ENCODE measurements at regions not wholly inside any gene's neighbourhood (a gene's known extent, or its start where the extent isn't known, plus 50 kb on each side); places are given as distances from the start of the nearest gene placed in this dataset.
"Not testable (repeated sequence)": the region's sequence is repeated elsewhere in the genome, so short reads cannot be mapped to it uniquely, and the experiment has no call there.

DNA sequence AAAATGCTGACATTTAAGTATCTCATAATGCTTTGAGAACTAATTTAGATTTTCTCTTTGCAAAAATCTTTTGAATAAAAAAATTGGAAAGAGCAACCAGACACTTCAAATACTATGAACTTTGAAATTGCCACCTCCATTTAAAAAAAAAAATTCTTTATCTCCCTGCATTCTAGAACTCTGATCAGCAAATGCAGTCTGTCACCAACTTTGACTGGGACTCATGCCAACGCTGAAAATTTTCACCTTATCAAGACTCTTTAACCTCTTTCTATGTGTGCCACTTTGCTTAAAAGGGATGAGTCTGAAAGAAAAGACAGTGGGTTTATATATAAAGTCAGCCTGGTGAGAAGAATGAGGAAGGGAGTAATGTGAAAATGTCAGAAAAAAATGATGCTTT lies 191.2 kb upstream of the ARPP21 start:
- H3K27ac ChIP-seq (ENCODE audit: insufficient read depth in 1 of 2, low read depth in 1 of 2, low read length in 2 of 2, poor library complexity in 1 of 2, severe bottlenecking in 2 of 2): no peak overlapping the region
- no peaks in the 10 kb centered on the region for H3K36me3 ChIP-seq (ENCODE audit: control insufficient read depth in 4 of 4, insufficient read depth in 4 of 4, low read length in 3 of 4)
- H3K4me3 ChIP-seq (ENCODE audit: control insufficient read depth in 1 of 7, extremely low read depth in 1 of 7, insufficient read depth in 4 of 7, low read depth in 2 of 7, low read length in 6 of 7): no peak overlapping the region
- POLR2A ChIA-PET: no interaction called here
- H3K4me1 ChIP-seq (ENCODE audit: control extremely low read depth in 1 of 4, control insufficient read depth in 4 of 4, insufficient read depth in 4 of 4, low read length in 3 of 4): no peaks in the 10 kb centered on the region
- H3K27me3 ChIP-seq (replicated peaks in 2 of 5; ENCODE audit: control insufficient read depth in 4 of 5, insufficient read depth in 5 of 5, low read length in 4 of 5): no peaks in the 10 kb centered on the region
- DNase-seq: peak in 1 of 3 donors; percentile 0
- no CpG with 5 or more reads among the region's 1 CpG for WGBS (ENCODE audit: insufficient coverage)
- peaks cover 0 to 2% (median 1%) of the 10 kb centered on the region in 5 experiments for H3K9me3 ChIP-seq (ENCODE audit: control extremely low read depth in 1 of 5, control insufficient read depth in 4 of 5, insufficient read depth in 2 of 5, low read depth in 1 of 5, low read length in 4 of 5)
- CTCF ChIA-PET: no interaction called here

DNA sequence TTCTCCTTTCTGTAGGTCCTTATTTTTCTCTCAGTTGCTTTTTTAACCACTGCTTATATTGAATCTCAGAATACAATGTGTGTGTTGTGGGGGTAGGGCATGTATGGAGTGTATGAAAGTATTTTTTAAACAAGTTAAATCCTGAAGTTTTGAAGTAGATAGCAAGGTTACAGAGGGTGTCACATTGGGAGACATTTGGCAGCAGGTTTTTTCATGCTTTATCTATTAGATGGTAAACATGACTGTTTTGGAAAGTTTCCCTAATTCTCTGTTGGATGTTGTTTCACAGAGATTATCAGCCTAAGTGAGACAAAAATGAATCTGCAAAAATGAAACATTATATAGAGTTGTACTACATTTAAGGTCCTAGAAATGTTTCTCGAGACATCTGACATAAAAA lies 190.6 kb upstream of the ARPP21 start:
- Histone ChIP-seq H3K4me1 (ENCODE audit: control extremely low read depth in 1 of 4, control insufficient read depth in 4 of 4, insufficient read depth in 4 of 4, low read length in 3 of 4) (no peaks in the 10 kb centered on the region), H3K4me3 (ENCODE audit: control insufficient read depth in 1 of 7, extremely low read depth in 1 of 7, insufficient read depth in 4 of 7, low read depth in 2 of 7, low read length in 6 of 7) (no peak overlapping the region), H3K27me3 (replicated peaks in 2 of 5; ENCODE audit: control insufficient read depth in 4 of 5, insufficient read depth in 5 of 5, low read length in 4 of 5) (no peaks in the 10 kb centered on the region), H3K36me3 (ENCODE audit: control insufficient read depth in 4 of 4, insufficient read depth in 4 of 4, low read length in 3 of 4) (no peaks in the 10 kb centered on the region), H3K9me3 (ENCODE audit: control extremely low read depth in 1 of 5, control insufficient read depth in 4 of 5, insufficient read depth in 2 of 5, low read depth in 1 of 5, low read length in 4 of 5) (peaks cover 0 to 2% (median 1%) of the 10 kb centered on the region in 5 experiments), H3K27ac (ENCODE audit: insufficient read depth in 1 of 2, low read depth in 1 of 2, low read length in 2 of 2, poor library complexity in 1 of 2, severe bottlenecking in 2 of 2) (no peak overlapping the region)
- no CpG with 5 or more reads among the region's 1 CpG for WGBS (ENCODE audit: insufficient coverage)
- CTCF ChIA-PET: no interaction called here
- POLR2A ChIA-PET: no interaction called here
- DNase-seq: no peak

DNA sequence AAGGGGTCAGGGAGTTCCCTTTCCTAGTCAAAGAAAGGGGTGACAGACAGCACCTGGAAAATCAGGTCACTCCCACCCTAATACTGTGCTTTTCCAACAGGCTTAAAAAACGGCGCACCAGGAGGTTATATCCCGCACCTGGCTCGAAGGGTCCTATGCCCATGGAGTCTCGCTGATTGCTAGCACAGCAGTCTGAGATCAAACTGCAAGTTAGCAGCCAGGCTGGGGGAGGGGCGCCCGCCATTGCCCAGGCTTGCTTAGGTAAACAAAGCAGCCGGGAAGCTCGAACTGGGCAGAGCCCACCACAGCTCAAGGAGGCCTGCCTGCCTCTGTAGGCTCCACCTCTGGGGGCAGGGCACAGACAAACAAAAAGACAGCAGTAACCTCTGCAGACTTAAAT lies 184.5 kb upstream of the ARPP21 start:
- H3K27me3 ChIP-seq (replicated peaks in 2 of 5; ENCODE audit: control insufficient read depth in 4 of 5, insufficient read depth in 5 of 5, low read length in 4 of 5); CTCF ChIA-PET; H3K4me1 ChIP-seq (ENCODE audit: control extremely low read depth in 1 of 4, control insufficient read depth in 4 of 4, insufficient read depth in 4 of 4, low read length in 3 of 4); H3K27ac ChIP-seq (ENCODE audit: insufficient read depth in 1 of 2, low read depth in 1 of 2, low read length in 2 of 2, poor library complexity in 1 of 2, severe bottlenecking in 2 of 2); H3K4me3 ChIP-seq (ENCODE audit: control insufficient read depth in 1 of 7, extremely low read depth in 1 of 7, insufficient read depth in 4 of 7, low read depth in 2 of 7, low read length in 6 of 7); DNase-seq; POLR2A ChIA-PET; H3K36me3 ChIP-seq (ENCODE audit: control insufficient read depth in 4 of 4, insufficient read depth in 4 of 4, low read length in 3 of 4); H3K9me3 ChIP-seq (ENCODE audit: control extremely low read depth in 1 of 5, control insufficient read depth in 4 of 5, insufficient read depth in 2 of 5, low read depth in 1 of 5, low read length in 4 of 5): not testable (repeated sequence)
- no CpG with 5 or more reads among the region's 9 CpGs for WGBS (ENCODE audit: insufficient coverage)

DNA sequence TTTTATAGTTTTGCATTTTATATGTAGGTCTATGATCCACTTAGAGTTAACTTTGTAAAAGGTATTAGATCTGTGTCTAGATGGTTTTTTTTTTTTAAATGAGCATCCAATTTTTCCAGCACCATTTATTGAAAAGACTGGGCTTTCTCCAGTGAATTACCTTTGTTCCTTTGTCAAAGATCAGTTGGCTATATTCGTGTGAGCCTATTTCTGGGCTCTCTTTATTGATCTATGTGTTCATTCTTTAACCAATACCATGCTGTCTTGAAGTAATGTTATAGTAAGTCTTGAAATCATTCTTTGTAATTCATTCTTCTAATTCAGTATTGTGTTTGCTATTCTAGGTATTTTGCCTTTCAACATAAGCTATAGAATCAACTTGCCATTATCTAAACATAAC lies 165.4 kb upstream of the ARPP21 start:
- ChIA-PET CTCF (no interaction called here), POLR2A (no interaction called here)
- Histone ChIP-seq H3K27me3 (replicated peaks in 2 of 5; ENCODE audit: control insufficient read depth in 4 of 5, insufficient read depth in 5 of 5, low read length in 4 of 5) (no peaks in the 10 kb centered on the region), H3K4me3 (ENCODE audit: control insufficient read depth in 1 of 7, extremely low read depth in 1 of 7, insufficient read depth in 4 of 7, low read depth in 2 of 7, low read length in 6 of 7) (no peak overlapping the region), H3K27ac (ENCODE audit: insufficient read depth in 1 of 2, low read depth in 1 of 2, low read length in 2 of 2, poor library complexity in 1 of 2, severe bottlenecking in 2 of 2) (no peak overlapping the region), H3K9me3 (ENCODE audit: control extremely low read depth in 1 of 5, control insufficient read depth in 4 of 5, insufficient read depth in 2 of 5, low read depth in 1 of 5, low read length in 4 of 5) (peaks cover 0 to 3% (median 0%) of the 10 kb centered on the region in 5 experiments), H3K4me1 (ENCODE audit: control extremely low read depth in 1 of 4, control insufficient read depth in 4 of 4, insufficient read depth in 4 of 4, low read length in 3 of 4) (no peaks in the 10 kb centered on the region), H3K36me3 (ENCODE audit: control insufficient read depth in 4 of 4, insufficient read depth in 4 of 4, low read length in 3 of 4) (no peaks in the 10 kb centered on the region)
- WGBS (ENCODE audit: insufficient coverage): no CpG with 5 or more reads among the region's 1 CpG
- no peak for DNase-seq

DNA sequence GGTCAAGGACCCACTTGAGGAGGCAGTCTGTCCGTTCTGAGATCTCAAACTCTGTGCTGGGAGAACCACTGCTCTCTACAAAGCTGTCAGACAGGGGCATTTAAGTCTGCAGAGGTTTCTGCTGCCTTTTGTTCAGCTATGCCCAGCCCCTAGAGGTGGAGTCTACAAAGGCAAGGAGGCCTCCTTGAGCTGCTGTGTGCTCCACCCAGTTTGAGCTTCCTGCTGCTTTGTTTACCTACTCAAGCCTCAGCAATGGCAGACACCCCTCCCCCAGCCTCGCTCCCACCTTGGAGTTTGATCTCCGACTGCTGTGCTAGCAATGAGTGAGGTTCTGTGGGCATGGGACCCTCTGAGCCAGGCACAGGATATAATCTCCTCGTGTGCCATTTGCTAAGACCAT lies 156.8 kb upstream of the ARPP21 start:
- H3K36me3 ChIP-seq (ENCODE audit: control insufficient read depth in 4 of 4, insufficient read depth in 4 of 4, low read length in 3 of 4); DNase-seq; H3K27ac ChIP-seq (ENCODE audit: insufficient read depth in 1 of 2, low read depth in 1 of 2, low read length in 2 of 2, poor library complexity in 1 of 2, severe bottlenecking in 2 of 2); CTCF ChIA-PET; POLR2A ChIA-PET; H3K4me1 ChIP-seq (ENCODE audit: control extremely low read depth in 1 of 4, control insufficient read depth in 4 of 4, insufficient read depth in 4 of 4, low read length in 3 of 4); H3K4me3 ChIP-seq (ENCODE audit: control insufficient read depth in 1 of 7, extremely low read depth in 1 of 7, insufficient read depth in 4 of 7, low read depth in 2 of 7, low read length in 6 of 7); H3K9me3 ChIP-seq (ENCODE audit: control extremely low read depth in 1 of 5, control insufficient read depth in 4 of 5, insufficient read depth in 2 of 5, low read depth in 1 of 5, low read length in 4 of 5); H3K27me3 ChIP-seq (replicated peaks in 2 of 5; ENCODE audit: control insufficient read depth in 4 of 5, insufficient read depth in 5 of 5, low read length in 4 of 5): not testable (repeated sequence)
- 85% methylated on average over 2 of the region's 4 CpGs for WGBS (ENCODE audit: insufficient coverage)

DNA sequence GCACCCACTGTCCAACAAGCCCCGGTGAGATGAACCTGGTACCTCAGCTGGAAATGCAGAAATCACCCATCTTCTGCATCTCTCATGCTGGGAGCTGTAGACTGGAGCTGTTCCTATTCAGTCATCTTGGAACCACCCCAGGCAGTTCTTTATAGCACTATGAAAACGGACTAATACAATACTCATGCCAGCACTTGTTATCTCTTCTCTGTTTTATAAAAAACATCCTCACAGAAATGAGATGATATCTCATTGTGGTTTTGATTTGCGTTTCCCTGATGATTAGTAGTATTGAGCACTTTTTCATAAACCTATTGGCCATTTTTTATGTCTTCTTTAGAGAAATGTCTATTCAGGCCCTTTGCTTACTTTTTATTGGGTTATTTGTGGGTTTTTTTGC lies 156.2 kb upstream of the ARPP21 start:
- 100% methylated on average over 1 of the region's 3 CpGs for WGBS (ENCODE audit: insufficient coverage)
- CTCF ChIA-PET: no interaction called here
- H3K36me3 ChIP-seq (ENCODE audit: control insufficient read depth in 4 of 4, insufficient read depth in 4 of 4, low read length in 3 of 4): no peaks in the 10 kb centered on the region
- POLR2A ChIA-PET: no interaction called here
- H3K9me3 ChIP-seq (ENCODE audit: control extremely low read depth in 1 of 5, control insufficient read depth in 4 of 5, insufficient read depth in 2 of 5, low read depth in 1 of 5, low read length in 4 of 5): no peaks in the 10 kb centered on the region
- no peak for DNase-seq
- no peak overlapping the region for H3K4me3 ChIP-seq (ENCODE audit: control insufficient read depth in 1 of 7, extremely low read depth in 1 of 7, insufficient read depth in 4 of 7, low read depth in 2 of 7, low read length in 6 of 7)
- H3K27ac ChIP-seq (ENCODE audit: insufficient read depth in 1 of 2, low read depth in 1 of 2, low read length in 2 of 2, poor library complexity in 1 of 2, severe bottlenecking in 2 of 2): no peak overlapping the region
- no peaks in the 10 kb centered on the region for H3K4me1 ChIP-seq (ENCODE audit: control extremely low read depth in 1 of 4, control insufficient read depth in 4 of 4, insufficient read depth in 4 of 4, low read length in 3 of 4)
- no peaks in the 10 kb centered on the region for H3K27me3 ChIP-seq (replicated peaks in 2 of 5; ENCODE audit: control insufficient read depth in 4 of 5, insufficient read depth in 5 of 5, low read length in 4 of 5)

DNA sequence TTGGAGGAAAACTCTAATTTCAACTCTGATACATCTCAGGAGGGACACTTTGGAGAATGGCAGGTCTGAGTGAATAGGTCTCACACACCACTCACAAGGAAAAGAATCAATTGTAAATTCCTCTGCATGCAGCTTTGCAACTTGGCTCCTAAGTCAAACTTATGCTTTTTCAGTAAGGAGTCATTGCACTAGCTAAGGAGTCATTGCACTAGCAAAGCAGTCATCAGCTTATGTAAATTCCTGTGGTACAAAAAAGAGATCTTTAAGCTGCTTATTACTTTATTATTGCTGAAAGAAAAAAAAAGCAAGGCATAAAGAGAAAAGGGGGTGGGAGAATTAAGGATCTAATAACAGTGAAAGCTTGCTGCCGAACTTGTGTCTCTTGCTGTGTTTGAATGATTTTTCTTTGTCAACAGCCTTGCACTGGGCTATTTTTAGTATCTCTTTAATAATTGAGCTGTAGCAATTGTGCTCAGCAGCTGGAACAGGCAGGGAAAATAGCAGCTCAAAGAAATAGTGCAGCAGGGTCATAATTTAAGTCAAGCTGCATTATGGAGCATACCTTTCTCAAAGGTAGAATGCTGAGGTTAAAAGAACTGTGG lies 154.3 kb upstream of the ARPP21 start:
- 89% methylated on average over 1 of the region's 1 CpG for WGBS (ENCODE audit: insufficient coverage)
- Histone ChIP-seq H3K27ac (ENCODE audit: insufficient read depth in 1 of 2, low read depth in 1 of 2, low read length in 2 of 2, poor library complexity in 1 of 2, severe bottlenecking in 2 of 2) (no peak overlapping the region), H3K4me3 (ENCODE audit: control insufficient read depth in 1 of 7, extremely low read depth in 1 of 7, insufficient read depth in 4 of 7, low read depth in 2 of 7, low read length in 6 of 7) (no peak overlapping the region), H3K9me3 (ENCODE audit: control extremely low read depth in 1 of 5, control insufficient read depth in 4 of 5, insufficient read depth in 2 of 5, low read depth in 1 of 5, low read length in 4 of 5) (no peaks in the 10 kb centered on the region), H3K4me1 (ENCODE audit: control extremely low read depth in 1 of 4, control insufficient read depth in 4 of 4, insufficient read depth in 4 of 4, low read length in 3 of 4) (no peaks in the 10 kb centered on the region), H3K27me3 (replicated peaks in 2 of 5; ENCODE audit: control insufficient read depth in 4 of 5, insufficient read depth in 5 of 5, low read length in 4 of 5) (no peaks in the 10 kb centered on the region), H3K36me3 (ENCODE audit: control insufficient read depth in 4 of 4, insufficient read depth in 4 of 4, low read length in 3 of 4) (no peaks in the 10 kb centered on the region)
- ChIA-PET CTCF (no interaction called here), POLR2A (no interaction called here)
- no peak for DNase-seq
